Smooth muscle cell (in vitro differentiated cells): ENCODE measurements at regions not wholly inside any gene's neighbourhood (a gene's known extent, or its start where the extent isn't known, plus 50 kb on each side); places are given as distances from the start of the nearest gene placed in this dataset.

Experiments
- DNase-seq: peaks from one replicate; lab custom pipeline; 2025; ENCODE audit not compliant: unreplicated experiment; lab: John Stamatoyannopoulos, UW
- H2AFZ ChIP-seq: fragments of 200-600 bp; sonication (generic); 2 replicates; pipeline ENCODE4 v1.6.0; 2016; ENCODE audit warnings: antibody characterized with exemption, low read depth, mild to moderate bottlenecking
- H3F3A ChIP-seq: fragments of 200-600 bp; sonication (generic); 2 replicates; pipeline ENCODE4 v1.6.0; 2017; ENCODE audit warnings: antibody characterized with exemption, low read depth
- H3K27ac ChIP-seq: fragments of 200-600 bp; sonication (generic); 2 replicates; pipeline ENCODE4 v1.5.1; 2016; ENCODE audit warnings: low read depth, mild to moderate bottlenecking
- H3K27me3 ChIP-seq: fragments of 200-600 bp; sonication (generic); 2 replicates; pipeline ENCODE4 v1.6.1; 2016; ENCODE audit warnings: low read depth, mild to moderate bottlenecking
- H3K36me3 ChIP-seq: fragments of 200-600 bp; sonication (generic); 2 replicates; pipeline ENCODE4 v1.5.1; 2016; ENCODE audit warnings: low read depth
- H3K4me1 ChIP-seq: fragments of 200-600 bp; sonication (generic); 2 replicates; pipeline ENCODE4 v1.5.1; 2016; ENCODE audit warnings: low read depth
- H3K4me2 ChIP-seq: fragments of 200-600 bp; sonication (generic); 2 replicates; pipeline ENCODE4 v1.6.0; 2016; ENCODE audit warnings: mild to moderate bottlenecking
- H3K4me3 ChIP-seq: fragments of 200-600 bp; sonication (generic); 2 replicates; pipeline ENCODE4 v1.5.1; 2016; ENCODE audit warnings: mild to moderate bottlenecking
- H3K79me2 ChIP-seq: fragments of 200-600 bp; sonication (generic); 2 replicates; pipeline ENCODE4 v1.6.0; 2016; ENCODE audit warnings: low read depth, mild to moderate bottlenecking
- H3K9ac ChIP-seq: fragments of 200-600 bp; sonication (generic); 2 replicates; pipeline ENCODE4 v1.6.0; 2016; ENCODE audit warnings: low read depth
- H3K9me3 ChIP-seq: fragments of 200-600 bp; sonication (generic); replicated peaks from 2 replicates; pipeline ENCODE4 v1.5.1; 2016; ENCODE audit warnings: low read depth
- H4K20me1 ChIP-seq: fragments of 200-600 bp; sonication (generic); 2 replicates; pipeline ENCODE4 v1.6.0; 2016; ENCODE audit warnings: low read depth
- CTCF ChIP-seq: fragments of 200-600 bp; sonication (generic); IDR thresholded peaks from 2 replicates; pipeline ENCODE4 v1.5.1; 2017; ENCODE audit warnings: borderline replicate concordance, mild to moderate bottlenecking, antibody characterized with exemption; ENCODE audit not compliant: insufficient read depth, poor library complexity, severe bottlenecking
- WGBS: methylation state at CpG from one replicate; pipeline ENCODE4 v1.1.7; 2016; ENCODE audit warnings: low lambda C conversion rate; 5-methylcytosine and 5-hydroxymethylcytosine counted together

GRCh38 chr9:69980591-69980990, 63.1 kb upstream of the MAMDC2 start:
- Histone ChIP-seq H3K9ac (no peak overlapping the region), H3K36me3 (no peaks in the 10 kb centered on the region), H3K79me2 (no peaks in the 10 kb centered on the region), H3K4me1 (peaks cover 10% of the 10 kb centered on the region), H4K20me1 (no peaks in the 10 kb centered on the region), H3K4me2 (no peak overlapping the region), H3K27me3 (no peaks in the 10 kb centered on the region), H3F3A (no peaks in the 10 kb centered on the region), H3K27ac (no peak overlapping the region), H3K9me3 (no peaks in the 10 kb centered on the region), H2AFZ (no peak overlapping the region), H3K4me3 (no peak overlapping the region)
- no peak for TF ChIP-seq CTCF
- WGBS, result 93% methylated on average over 6 of the region's 6 CpGs
- no peak for DNase-seq

- H3K27me3 ChIP-seq, result no peaks in the 10 kb centered on the region
- no peak overlapping the region for H2AFZ ChIP-seq
- no peak overlapping the region for H3K27ac ChIP-seq
- H3K79me2 ChIP-seq, result no peaks in the 10 kb centered on the region
- TF ChIP-seq CTCF, result no peak
- 47% methylated on average over 6 of the region's 6 CpGs for WGBS
- H3K4me1 ChIP-seq, result peaks cover 10% of the 10 kb centered on the region
- H3K36me3 ChIP-seq, result no peaks in the 10 kb centered on the region
- H3K9me3 ChIP-seq, result no peaks in the 10 kb centered on the region
- no peak for DNase-seq
- H3K9ac ChIP-seq, result no peak overlapping the region
- no peaks in the 10 kb centered on the region for H3F3A ChIP-seq
- H3K4me2 ChIP-seq, result no peak overlapping the region
- no peak overlapping the region for H3K4me3 ChIP-seq
- no peaks in the 10 kb centered on the region for H4K20me1 ChIP-seq
These were observed 61.8 kb upstream of the MAMDC2 start for GRCh38 chr9:69981686-69982445.

- no peak overlapping the region for H3K4me3 ChIP-seq
- no peaks in the 10 kb centered on the region for H3K9me3 ChIP-seq
- peaks cover 10% of the 10 kb centered on the region for H3K4me1 ChIP-seq
- no peaks in the 10 kb centered on the region for H3F3A ChIP-seq
- H2AFZ ChIP-seq, result no peak overlapping the region
- H3K27me3 ChIP-seq, result no peaks in the 10 kb centered on the region
- H3K27ac ChIP-seq, result no peak overlapping the region
- H3K9ac ChIP-seq, result no peak overlapping the region
- no peak for TF ChIP-seq CTCF
- H3K79me2 ChIP-seq, result no peaks in the 10 kb centered on the region
- no peak overlapping the region for H3K4me2 ChIP-seq
- H3K36me3 ChIP-seq, result no peaks in the 10 kb centered on the region
- WGBS, result 66% methylated on average over 3 of the region's 3 CpGs
- H4K20me1 ChIP-seq, result no peaks in the 10 kb centered on the region
- no peak for DNase-seq
These were observed 58.8 kb upstream of the MAMDC2 start for GRCh38 chr9:69984831-69985230.

- no peaks in the 10 kb centered on the region for H3K27me3 ChIP-seq
- peaks cover 10% of the 10 kb centered on the region for H3K4me1 ChIP-seq
- H3K4me2 ChIP-seq, result no peak overlapping the region
- H3K9me3 ChIP-seq, result no peaks in the 10 kb centered on the region
- no peaks in the 10 kb centered on the region for H3F3A ChIP-seq
- no peak for DNase-seq
- no peaks in the 10 kb centered on the region for H3K36me3 ChIP-seq
- no peak overlapping the region for H3K9ac ChIP-seq
- no peaks in the 10 kb centered on the region for H4K20me1 ChIP-seq
- no peaks in the 10 kb centered on the region for H3K79me2 ChIP-seq
- H3K4me3 ChIP-seq, result no peak overlapping the region
- no peak overlapping the region for H3K27ac ChIP-seq
- H2AFZ ChIP-seq, result no peak overlapping the region
- WGBS, result 85% methylated on average over 2 of the region's 2 CpGs
- TF ChIP-seq CTCF, result no peak
These were observed 57.7 kb upstream of the MAMDC2 start for GRCh38 chr9:69985971-69986370.
